ENCODE measurements at regions not wholly inside any gene's neighbourhood (a gene's known extent, or its start where the extent isn't known, plus 50 kb on each side); places are given as distances from the start of the nearest gene placed in this dataset.

- H3K4me3 ChIP-seq (ENCODE audit: low read depth in 1 of 2, low read length in 2 of 2) = no peak overlapping the region
- no peaks in the 10 kb centered on the region for H3K9me3 ChIP-seq (ENCODE audit: control insufficient read depth in 1 of 2, low read length in 2 of 2)
- no peak overlapping the region for H3K27ac ChIP-seq (ENCODE audit: low read length)
- no peaks in the 10 kb centered on the region for H3K4me1 ChIP-seq (ENCODE audit: control insufficient read depth in 1 of 2, insufficient read depth in 2 of 2, low read length in 2 of 2)
- no peaks in the 10 kb centered on the region for H3K27me3 ChIP-seq (ENCODE audit: low read depth, low read length)
- H3K36me3 ChIP-seq (ENCODE audit: control insufficient read depth in 1 of 2, insufficient read depth in 2 of 2, low read length in 2 of 2) = no peaks in the 10 kb centered on the region
These were observed 113.5 kb downstream of the KLF6 start for GRCh38 chr10:3671386-3671955.

DNA sequence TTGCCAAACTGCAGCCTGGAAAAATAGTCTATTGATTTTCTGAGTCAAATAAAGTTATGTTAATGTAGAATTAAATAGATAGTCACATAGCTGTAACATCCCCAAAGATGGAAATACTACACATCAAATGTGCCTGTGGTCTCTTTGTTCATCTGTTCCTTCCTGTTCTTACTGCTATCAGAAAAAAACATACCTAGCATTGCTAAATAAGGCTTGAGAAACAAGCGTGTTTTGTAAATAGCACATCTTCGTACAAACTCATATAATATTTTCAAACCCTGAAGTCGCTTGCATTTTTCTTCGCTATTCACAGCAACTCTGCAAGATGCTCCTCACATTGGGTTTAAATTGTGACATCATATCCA is 116.1 kb downstream of the KLF6 start:
- Histone ChIP-seq H3K27ac (ENCODE audit: low read length) (no peak overlapping the region), H3K9me3 (ENCODE audit: control insufficient read depth in 1 of 2, low read length in 2 of 2) (no peaks in the 10 kb centered on the region), H3K27me3 (ENCODE audit: low read depth, low read length) (no peaks in the 10 kb centered on the region), H3K4me3 (ENCODE audit: low read depth in 1 of 2, low read length in 2 of 2) (peak overlapping the region in 1 of 2 donors; percentile 14), H3K36me3 (ENCODE audit: control insufficient read depth in 1 of 2, insufficient read depth in 2 of 2, low read length in 2 of 2) (no peaks in the 10 kb centered on the region), H3K4me1 (ENCODE audit: control insufficient read depth in 1 of 2, insufficient read depth in 2 of 2, low read length in 2 of 2) (no peaks in the 10 kb centered on the region)

GRCh38 chr10:3668276-3668965 is 116.6 kb downstream of the KLF6 start:
- H3K27ac ChIP-seq (ENCODE audit: low read length) = no peak overlapping the region
- no peaks in the 10 kb centered on the region for H3K27me3 ChIP-seq (ENCODE audit: low read depth, low read length)
- peak overlapping the region in 1 of 2 donors; percentile 14 for H3K4me3 ChIP-seq (ENCODE audit: low read depth in 1 of 2, low read length in 2 of 2)
- no peaks in the 10 kb centered on the region for H3K9me3 ChIP-seq (ENCODE audit: control insufficient read depth in 1 of 2, low read length in 2 of 2)
- H3K36me3 ChIP-seq (ENCODE audit: control insufficient read depth in 1 of 2, insufficient read depth in 2 of 2, low read length in 2 of 2) = no peaks in the 10 kb centered on the region
- H3K4me1 ChIP-seq (ENCODE audit: control insufficient read depth in 1 of 2, insufficient read depth in 2 of 2, low read length in 2 of 2) = no peaks in the 10 kb centered on the region

DNA sequence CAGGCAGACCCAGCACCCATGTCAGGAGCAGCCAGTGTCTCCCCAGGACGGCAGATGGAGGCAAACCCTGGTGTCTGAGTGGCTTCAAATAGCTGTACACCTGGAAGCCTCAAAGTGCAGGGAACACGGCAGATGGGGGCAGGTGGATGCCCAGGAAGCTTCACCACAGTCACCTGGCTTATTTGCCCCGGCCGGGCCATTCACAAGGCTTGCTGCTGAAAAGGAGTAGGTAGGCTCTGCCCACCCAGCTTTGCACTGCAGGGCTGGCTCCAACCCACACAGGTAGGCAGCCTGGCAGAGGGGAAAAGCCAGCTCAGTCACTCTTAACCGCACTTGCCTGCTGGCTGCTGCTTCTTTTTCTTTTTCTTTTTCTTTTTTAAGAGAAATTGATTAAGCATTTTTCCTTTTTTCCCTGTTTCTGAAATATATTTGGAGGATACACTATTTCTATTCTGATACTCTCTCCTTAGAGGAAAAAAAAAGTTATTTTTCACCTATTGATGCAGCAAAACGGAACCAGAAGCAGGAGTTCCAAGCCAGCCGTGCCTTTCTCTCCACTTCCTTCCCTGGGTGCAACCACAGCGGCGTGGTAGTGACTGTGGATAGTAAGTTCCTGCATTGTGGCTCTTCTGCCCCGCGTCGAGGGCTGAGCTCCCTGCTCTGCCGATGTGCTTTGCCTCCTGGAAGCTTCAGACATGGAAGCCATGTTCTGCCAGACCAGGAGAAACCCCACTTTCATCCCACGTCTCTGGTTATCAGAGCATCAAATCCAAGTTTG is 118.3 kb downstream of the KLF6 start:
- Histone ChIP-seq H3K4me1 (ENCODE audit: control insufficient read depth in 1 of 2, insufficient read depth in 2 of 2, low read length in 2 of 2) (no peaks in the 10 kb centered on the region), H3K27ac (ENCODE audit: low read length) (no peak overlapping the region), H3K36me3 (ENCODE audit: control insufficient read depth in 1 of 2, insufficient read depth in 2 of 2, low read length in 2 of 2) (no peaks in the 10 kb centered on the region), H3K27me3 (ENCODE audit: low read depth, low read length) (no peaks in the 10 kb centered on the region), H3K9me3 (ENCODE audit: control insufficient read depth in 1 of 2, low read length in 2 of 2) (no peaks in the 10 kb centered on the region), H3K4me3 (ENCODE audit: low read depth in 1 of 2, low read length in 2 of 2) (no peak overlapping the region)

DNA sequence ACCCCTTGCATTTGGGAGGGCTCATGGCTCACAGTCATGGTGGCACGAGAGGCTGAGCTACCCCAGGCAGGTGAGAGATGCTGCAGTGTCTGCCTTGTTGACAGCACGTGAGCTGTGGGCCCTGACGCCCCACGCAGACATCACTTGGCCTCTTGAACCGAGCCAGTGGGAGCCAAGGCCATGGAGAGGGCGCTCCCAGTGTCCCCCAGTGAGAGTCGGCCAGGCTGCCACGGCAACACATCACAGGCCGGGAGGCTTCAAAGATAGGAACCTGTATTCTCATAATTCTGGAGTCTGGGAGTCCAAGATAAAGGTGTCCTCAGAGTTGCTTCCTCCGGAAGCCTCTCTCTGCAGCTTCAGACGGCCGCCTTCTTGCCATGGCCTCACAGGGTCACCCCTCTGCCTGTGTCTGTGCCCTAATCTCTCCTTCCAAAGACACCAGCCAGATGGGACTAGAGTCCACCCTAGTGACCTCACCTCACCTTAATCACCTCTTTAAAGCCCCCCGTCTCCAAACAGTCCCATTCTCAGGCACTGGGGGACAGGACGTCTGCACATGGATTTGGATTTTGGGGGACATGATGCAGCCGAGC is 119.6 kb downstream of the KLF6 start:
- H3K36me3 ChIP-seq (ENCODE audit: control insufficient read depth in 1 of 2, insufficient read depth in 2 of 2, low read length in 2 of 2) = no peaks in the 10 kb centered on the region
- no peak overlapping the region for H3K27ac ChIP-seq (ENCODE audit: low read length)
- no peaks in the 10 kb centered on the region for H3K9me3 ChIP-seq (ENCODE audit: control insufficient read depth in 1 of 2, low read length in 2 of 2)
- H3K4me1 ChIP-seq (ENCODE audit: control insufficient read depth in 1 of 2, insufficient read depth in 2 of 2, low read length in 2 of 2) = no peaks in the 10 kb centered on the region
- no peak overlapping the region for H3K4me3 ChIP-seq (ENCODE audit: low read depth in 1 of 2, low read length in 2 of 2)
- H3K27me3 ChIP-seq (ENCODE audit: low read depth, low read length) = no peaks in the 10 kb centered on the region

- H3K27ac ChIP-seq (ENCODE audit: low read length) = no peak overlapping the region
- no peak overlapping the region for H3K4me3 ChIP-seq (ENCODE audit: low read depth in 1 of 2, low read length in 2 of 2)
- H3K4me1 ChIP-seq (ENCODE audit: control insufficient read depth in 1 of 2, insufficient read depth in 2 of 2, low read length in 2 of 2) = no peaks in the 10 kb centered on the region
- H3K9me3 ChIP-seq (ENCODE audit: control insufficient read depth in 1 of 2, low read length in 2 of 2) = no peaks in the 10 kb centered on the region
- no peaks in the 10 kb centered on the region for H3K36me3 ChIP-seq (ENCODE audit: control insufficient read depth in 1 of 2, insufficient read depth in 2 of 2, low read length in 2 of 2)
- no peaks in the 10 kb centered on the region for H3K27me3 ChIP-seq (ENCODE audit: low read depth, low read length)
These were observed 122.2 kb downstream of the KLF6 start for GRCh38 chr10:3662775-3663174.

GRCh38 chr10:3661271-3661670 is 123.7 kb downstream of the KLF6 start:
- no peaks in the 10 kb centered on the region for H3K9me3 ChIP-seq (ENCODE audit: control insufficient read depth in 1 of 2, low read length in 2 of 2)
- H3K27ac ChIP-seq (ENCODE audit: low read length) = no peak overlapping the region
- H3K4me1 ChIP-seq (ENCODE audit: control insufficient read depth in 1 of 2, insufficient read depth in 2 of 2, low read length in 2 of 2) = no peaks in the 10 kb centered on the region
- H3K27me3 ChIP-seq (ENCODE audit: low read depth, low read length) = no peaks in the 10 kb centered on the region
- H3K36me3 ChIP-seq (ENCODE audit: control insufficient read depth in 1 of 2, insufficient read depth in 2 of 2, low read length in 2 of 2) = no peaks in the 10 kb centered on the region
- H3K4me3 ChIP-seq (ENCODE audit: low read depth in 1 of 2, low read length in 2 of 2) = no peak overlapping the region

DNA sequence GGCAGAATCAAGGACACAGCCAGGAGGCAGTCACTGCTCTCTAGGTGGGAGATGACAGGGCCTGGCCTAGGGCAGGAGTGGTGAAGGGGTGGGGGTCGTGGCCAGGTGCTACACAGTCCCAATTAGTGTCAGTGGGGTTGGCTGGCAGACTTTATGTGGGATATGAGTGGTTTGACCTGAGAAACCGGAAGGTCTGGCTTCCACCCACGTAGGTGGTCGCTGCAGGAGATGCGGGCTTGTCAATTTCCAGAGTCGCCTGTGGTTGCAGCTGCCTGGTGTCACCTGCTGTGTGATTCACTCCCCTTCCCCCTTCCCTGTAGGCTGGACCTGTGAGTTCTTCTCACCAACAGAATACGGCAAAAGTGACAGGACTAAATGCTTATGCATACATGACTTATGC is 124.3 kb downstream of the KLF6 start:
- Histone ChIP-seq H3K9me3 (ENCODE audit: control insufficient read depth in 1 of 2, low read length in 2 of 2) (no peaks in the 10 kb centered on the region), H3K36me3 (ENCODE audit: control insufficient read depth in 1 of 2, insufficient read depth in 2 of 2, low read length in 2 of 2) (no peaks in the 10 kb centered on the region), H3K4me3 (ENCODE audit: low read depth in 1 of 2, low read length in 2 of 2) (no peak overlapping the region), H3K27ac (ENCODE audit: low read length) (no peak overlapping the region), H3K27me3 (ENCODE audit: low read depth, low read length) (no peaks in the 10 kb centered on the region), H3K4me1 (ENCODE audit: control insufficient read depth in 1 of 2, insufficient read depth in 2 of 2, low read length in 2 of 2) (no peaks in the 10 kb centered on the region)

- Histone ChIP-seq H3K27me3 (ENCODE audit: low read depth, low read length) (no peaks in the 10 kb centered on the region), H3K4me3 (ENCODE audit: low read depth in 1 of 2, low read length in 2 of 2) (no peak overlapping the region), H3K9me3 (ENCODE audit: control insufficient read depth in 1 of 2, low read length in 2 of 2) (no peaks in the 10 kb centered on the region), H3K36me3 (ENCODE audit: control insufficient read depth in 1 of 2, insufficient read depth in 2 of 2, low read length in 2 of 2) (no peaks in the 10 kb centered on the region), H3K27ac (ENCODE audit: low read length) (no peak overlapping the region), H3K4me1 (ENCODE audit: control insufficient read depth in 1 of 2, insufficient read depth in 2 of 2, low read length in 2 of 2) (no peaks in the 10 kb centered on the region)
These were observed 125.6 kb downstream of the KLF6 start for GRCh38 chr10:3659203-3659917.

- H3K36me3 ChIP-seq (ENCODE audit: control insufficient read depth in 1 of 2, insufficient read depth in 2 of 2, low read length in 2 of 2) = no peaks in the 10 kb centered on the region
- H3K9me3 ChIP-seq (ENCODE audit: control insufficient read depth in 1 of 2, low read length in 2 of 2) = no peaks in the 10 kb centered on the region
- H3K27me3 ChIP-seq (ENCODE audit: low read depth, low read length) = no peaks in the 10 kb centered on the region
- no peak overlapping the region for H3K4me3 ChIP-seq (ENCODE audit: low read depth in 1 of 2, low read length in 2 of 2)
- H3K27ac ChIP-seq (ENCODE audit: low read length) = no peak overlapping the region
- H3K4me1 ChIP-seq (ENCODE audit: control insufficient read depth in 1 of 2, insufficient read depth in 2 of 2, low read length in 2 of 2) = no peaks in the 10 kb centered on the region
These were observed 126.2 kb downstream of the KLF6 start for GRCh38 chr10:3658766-3659165.

DNA sequence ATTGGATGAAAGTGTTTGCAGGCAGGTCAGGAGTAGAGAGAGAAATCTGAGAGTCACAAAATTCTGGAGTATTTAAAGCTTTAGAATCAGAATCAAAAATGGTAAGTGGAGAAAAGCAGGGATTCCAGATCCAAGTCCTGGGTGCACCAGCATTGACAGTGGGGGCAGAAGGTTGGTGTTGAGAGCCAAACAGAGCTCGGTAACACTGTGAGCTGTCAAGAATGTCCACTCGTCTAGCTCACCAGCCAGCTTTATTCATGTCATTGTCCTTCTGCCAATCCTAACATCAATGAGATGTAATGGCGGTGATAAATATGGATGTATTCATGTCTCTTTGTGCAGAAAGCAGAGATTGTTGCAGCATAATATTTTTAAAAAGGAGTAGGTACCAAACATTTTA is 128.8 kb downstream of the KLF6 start:
- Histone ChIP-seq H3K4me3 (ENCODE audit: low read depth in 1 of 2, low read length in 2 of 2) (no peak overlapping the region), H3K27me3 (ENCODE audit: low read depth, low read length) (no peaks in the 10 kb centered on the region), H3K27ac (ENCODE audit: low read length) (no peak overlapping the region), H3K4me1 (ENCODE audit: control insufficient read depth in 1 of 2, insufficient read depth in 2 of 2, low read length in 2 of 2) (no peaks in the 10 kb centered on the region), H3K36me3 (ENCODE audit: control insufficient read depth in 1 of 2, insufficient read depth in 2 of 2, low read length in 2 of 2) (no peaks in the 10 kb centered on the region), H3K9me3 (ENCODE audit: control insufficient read depth in 1 of 2, low read length in 2 of 2) (no peaks in the 10 kb centered on the region)
